GM19193 (cell line): ENCODE measurements at regions not wholly inside any gene's neighbourhood (a gene's known extent, or its start where the extent isn't known, plus 50 kb on each side); places are given as distances from the start of the nearest gene placed in this dataset.

Source experiments
- POLR2A ChIP-seq: IDR thresholded peaks from 4 replicates; pipeline ENCODE4 v1.6.1; 2011; ENCODE audit not compliant: insufficient read depth, insufficient read length; ENCODE audit errors: extremely low read depth

DNA sequence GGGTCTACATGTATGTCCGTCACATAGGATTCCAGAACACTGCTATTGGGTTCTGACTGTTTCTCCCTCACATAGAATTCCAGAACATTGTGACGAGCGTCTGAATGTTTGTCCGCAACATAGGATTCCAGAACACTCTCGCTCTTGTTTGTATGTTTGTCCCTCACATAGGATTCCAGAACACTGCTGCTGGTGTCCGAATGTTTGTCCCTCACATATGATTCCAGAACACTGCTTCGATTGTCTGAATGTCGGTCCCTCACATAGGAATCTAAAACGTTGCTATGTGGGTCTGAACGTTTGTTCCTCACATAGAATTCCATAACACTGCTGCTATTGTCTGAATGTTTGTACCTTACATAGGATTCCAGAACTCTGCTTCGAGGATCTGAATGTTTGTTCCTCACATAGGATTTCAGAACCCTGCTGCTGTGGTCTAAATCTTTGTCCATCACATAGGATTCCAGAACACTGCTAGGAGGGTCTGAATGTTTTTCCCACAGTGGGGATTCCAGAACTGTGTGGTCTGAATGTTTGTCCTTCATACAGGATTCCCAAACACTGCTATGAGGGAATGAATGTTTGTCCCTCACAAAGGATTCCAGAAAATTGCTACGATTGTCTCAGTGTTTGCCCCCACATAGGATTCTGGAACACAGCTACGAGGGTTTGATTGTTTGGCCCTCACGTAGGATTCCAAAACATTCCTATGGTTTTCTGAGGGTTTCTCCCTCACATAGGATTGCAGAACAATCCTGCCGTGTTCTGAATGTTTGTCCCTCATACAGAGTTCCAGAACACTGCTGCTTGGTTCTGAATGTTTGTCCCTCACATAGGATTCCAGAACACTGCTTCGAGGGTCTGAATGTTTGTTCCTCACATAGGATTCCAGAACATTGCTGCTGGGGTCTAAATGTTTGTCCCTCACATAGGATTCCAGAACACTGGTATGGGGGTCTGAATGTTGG, 220.5 kb downstream of the FOXD4L6 start:
- no peak for TF ChIP-seq POLR2A

- TF ChIP-seq POLR2A, result no peak
Observed at GRCh38 chr9:40884072-40884901, 244.2 kb downstream of the FOXD4L6 start.
